Mesenchymal stem cell (in vitro differentiated cells and primary cell): ENCODE measurements at regions not wholly inside any gene's neighbourhood (a gene's known extent, or its start where the extent isn't known, plus 50 kb on each side); places are given as distances from the start of the nearest gene placed in this dataset.
A peak's percentile ranks its signal among the peaks of the same experiment; 100 is the strongest.
"Not testable (repeated sequence)": the region's sequence is repeated elsewhere in the genome, so short reads cannot be mapped to it uniquely, and the experiment has no call there.

ENCODE experiments used
- DNase-seq: peaks from one replicate; pipeline ENCODE4 v3.0.0-alpha.2; 2013
- H2AFZ ChIP-seq: one replicate; pipeline ENCODE4 v1.6.1; 2013; ENCODE audit warnings: low read depth, mild to moderate bottlenecking, control low read depth, inconsistent platforms, low read length, moderate library complexity
- H2AK5ac ChIP-seq: 2 replicates; pipeline ENCODE4 v1.6.1; 2013; ENCODE audit warnings: low read length, moderate library complexity, mild to moderate bottlenecking, inconsistent platforms; ENCODE audit not compliant: severe bottlenecking
- H2BK120ac ChIP-seq: one replicate; pipeline ENCODE4 v1.6.1; 2013; ENCODE audit warnings: low read depth, mild to moderate bottlenecking, inconsistent platforms, low read length, moderate library complexity
- H2BK12ac ChIP-seq, 2 experiments: one replicate each; pipeline ENCODE4 v1.6.1; 2013; ENCODE audit warnings: inconsistent platforms in 2 of 2, low read length in 2 of 2, mild to moderate bottlenecking in 2 of 2, moderate library complexity in 2 of 2, control low read depth in 1 of 2
- H2BK15ac ChIP-seq: one replicate; pipeline ENCODE4 v1.6.1; 2013; ENCODE audit warnings: mild to moderate bottlenecking, low read depth, inconsistent platforms; ENCODE audit not compliant: poor library complexity, severe bottlenecking
- H2BK5ac ChIP-seq: 2 replicates; pipeline ENCODE4 v1.6.1; 2013; ENCODE audit warnings: low read depth, mild to moderate bottlenecking, low read length, control low read depth, inconsistent platforms; ENCODE audit not compliant: poor library complexity, severe bottlenecking
- H3K14ac ChIP-seq, 2 experiments: one replicate each; pipeline ENCODE4 v1.6.1; 2013; ENCODE audit warnings: inconsistent platforms in 2 of 2, low read length in 2 of 2, control low read depth in 1 of 2, mild to moderate bottlenecking in 1 of 2, moderate library complexity in 1 of 2
- H3K18ac ChIP-seq, 2 experiments: one replicate each; pipeline ENCODE4 v1.6.1; 2013; ENCODE audit warnings: inconsistent platforms in 2 of 2, low read length in 2 of 2, control low read depth in 1 of 2, low read depth in 1 of 2, mild to moderate bottlenecking in 1 of 2
- H3K23ac ChIP-seq, 2 experiments: one replicate each; pipeline ENCODE4 v1.6.1; 2013; ENCODE audit warnings: inconsistent platforms in 2 of 2, low read length in 2 of 2, mild to moderate bottlenecking in 2 of 2, moderate library complexity in 2 of 2, control low read depth in 1 of 2
- H3K27ac ChIP-seq: 2 replicates; pipeline ENCODE4 v1.5.1; 2013; ENCODE audit warnings: mild to moderate bottlenecking, moderate library complexity, low read length, control low read depth, inconsistent platforms; ENCODE audit not compliant: poor library complexity, severe bottlenecking
- H3K27me3 ChIP-seq, 2 experiments: 2 replicates each; pipeline versions ENCODE4 v1.6.1 to v1.7.0; 2013; ENCODE audit warnings: low read length in 2 of 2, mild to moderate bottlenecking in 2 of 2, moderate library complexity in 2 of 2, control low read depth in 1 of 2, inconsistent platforms in 1 of 2; ENCODE audit not compliant: control insufficient read depth in 1 of 2, insufficient read depth in 1 of 2
- H3K36me3 ChIP-seq, 2 experiments: 2 replicates each; pipeline versions ENCODE4 v1.6.1 to v1.7.0; 2013; ENCODE audit warnings: low read length in 2 of 2, control low read depth in 1 of 2, inconsistent platforms in 1 of 2, low read depth in 1 of 2, mild to moderate bottlenecking in 1 of 2; ENCODE audit not compliant: insufficient read depth in 2 of 2, control insufficient read depth in 1 of 2
- H3K4ac ChIP-seq, 2 experiments: one replicate each; pipeline ENCODE4 v1.6.1; 2013; ENCODE audit warnings: inconsistent platforms in 2 of 2, low read length in 2 of 2, mild to moderate bottlenecking in 2 of 2, moderate library complexity in 2 of 2, control low read depth in 1 of 2, low read depth in 1 of 2
- H3K4me1 ChIP-seq: 2 replicates; pipeline ENCODE4 v1.6.1; 2013; ENCODE audit warnings: low read depth, low read length, control low read depth; ENCODE audit not compliant: control insufficient read depth, insufficient read depth
- H3K4me2 ChIP-seq: 2 replicates; pipeline ENCODE4 v1.6.1; 2013; ENCODE audit warnings: low read length, mild to moderate bottlenecking, inconsistent platforms; ENCODE audit not compliant: poor library complexity, severe bottlenecking
- H3K4me3 ChIP-seq, 2 experiments: 2 replicates each; pipeline versions ENCODE4 v1.5.1 to v1.7.0; 2013; ENCODE audit warnings: low read length in 2 of 2, mild to moderate bottlenecking in 2 of 2, control low read depth in 1 of 2, low read depth in 1 of 2; ENCODE audit not compliant: insufficient read depth in 1 of 2
- H3K79me1 ChIP-seq: replicated peaks from 2 replicates; pipeline ENCODE4 v1.6.1; 2013; ENCODE audit warnings: mild to moderate bottlenecking, control low read depth, low read length, inconsistent platforms; ENCODE audit not compliant: poor library complexity, severe bottlenecking
- H3K9ac ChIP-seq: 2 replicates; pipeline ENCODE4 v1.7.0; 2013; ENCODE audit warnings: mild to moderate bottlenecking, low read length, moderate library complexity
- H3K9me3 ChIP-seq: 2 replicates; pipeline ENCODE4 v1.7.0; 2013; ENCODE audit warnings: mild to moderate bottlenecking, low read length; ENCODE audit not compliant: control insufficient read depth
- H4K8ac ChIP-seq: one replicate; pipeline ENCODE4 v1.6.1; 2013; ENCODE audit warnings: inconsistent platforms, mild to moderate bottlenecking, low read length, moderate library complexity
- H4K91ac ChIP-seq: one replicate; pipeline ENCODE4 v1.6.1; 2013; ENCODE audit warnings: mild to moderate bottlenecking, low read length, inconsistent platforms
- WGBS: methylation state at CpG from one replicate; pipeline ENCODE4 v1.1.7; 2013; ENCODE audit warnings: mixed read lengths; 5-methylcytosine and 5-hydroxymethylcytosine counted together

DNA sequence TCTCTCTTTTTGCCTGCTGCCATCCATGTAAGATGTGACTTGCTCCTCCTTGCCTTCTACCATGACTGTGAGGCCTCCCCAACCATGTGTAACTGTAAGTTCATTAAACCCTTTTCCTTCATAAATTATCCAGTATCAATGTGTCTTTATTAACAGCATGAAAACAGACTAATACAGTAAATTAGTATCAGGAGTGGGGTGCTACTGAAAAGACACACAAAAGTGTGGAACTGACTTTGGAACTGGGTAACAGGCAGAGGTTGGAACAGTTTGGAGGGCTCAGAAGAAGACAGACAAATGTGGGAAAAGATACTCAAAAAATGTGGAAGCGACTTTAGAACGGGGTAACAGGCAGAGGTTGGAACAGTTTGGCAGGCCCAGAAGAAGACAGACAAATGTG is 189.4 kb downstream of the HTR1B start:
- H3K9me3 ChIP-seq = peaks cover 44% of the 10 kb centered on the region
- H3K4me3 ChIP-seq = no peak overlapping the region
- H3K9ac ChIP-seq = no peak overlapping the region
- no peaks in the 10 kb centered on the region for H3K4me1 ChIP-seq
- no peak overlapping the region for H2BK12ac ChIP-seq
- no peak overlapping the region for H4K91ac ChIP-seq
- H2AK5ac ChIP-seq = no peak overlapping the region
- H2BK5ac ChIP-seq = no peak overlapping the region
- H3K27ac ChIP-seq = no peak overlapping the region
- H3K4ac ChIP-seq = no peak overlapping the region
- no peak overlapping the region for H3K18ac ChIP-seq
- DNase-seq = no peak
- H3K14ac ChIP-seq = no peak overlapping the region
- H3K27me3 ChIP-seq = no peaks in the 10 kb centered on the region
- peaks cover 8% of the 10 kb centered on the region for H3K79me1 ChIP-seq
- H3K23ac ChIP-seq = no peak overlapping the region
- no peak overlapping the region for H2BK15ac ChIP-seq
- no peak overlapping the region for H4K8ac ChIP-seq
- H3K36me3 ChIP-seq = no peaks in the 10 kb centered on the region
- no peak overlapping the region for H2AFZ ChIP-seq
- WGBS = 97% methylated on average over 2 of the region's 2 CpGs
- no peak overlapping the region for H2BK120ac ChIP-seq
- no peak overlapping the region for H3K4me2 ChIP-seq

DNA sequence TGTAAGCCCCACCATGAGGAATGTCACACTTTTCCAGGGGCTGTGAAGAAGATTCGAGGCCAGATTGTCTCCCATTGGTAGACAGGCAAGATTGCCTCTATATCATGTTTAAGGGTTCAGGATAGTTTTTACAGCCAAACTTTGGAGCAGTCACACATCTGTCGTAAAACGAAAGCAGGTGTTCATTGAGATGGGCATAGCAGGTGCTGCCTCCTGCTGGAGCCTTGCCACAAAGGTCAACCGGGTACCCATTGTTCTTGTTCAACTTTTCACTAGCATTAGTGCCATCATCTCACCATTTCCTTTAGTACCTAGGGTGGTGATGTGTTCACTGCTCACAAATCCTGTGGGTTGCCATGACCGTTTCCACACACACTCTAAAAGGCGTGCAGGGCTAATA is 198.3 kb downstream of the HTR1B start:
- H3K18ac ChIP-seq = no peak overlapping the region
- H3K9ac ChIP-seq = no peak overlapping the region
- no peak overlapping the region for H2AFZ ChIP-seq
- H3K27me3 ChIP-seq = no peaks in the 10 kb centered on the region
- H2BK12ac ChIP-seq = no peak overlapping the region
- H3K79me1 ChIP-seq = peaks cover 8% of the 10 kb centered on the region
- no peaks in the 10 kb centered on the region for H3K4me1 ChIP-seq
- no peak overlapping the region for H2AK5ac ChIP-seq
- H2BK15ac ChIP-seq = no peak overlapping the region
- peaks cover 0 to 5% of the 10 kb centered on the region in 2 experiments for H3K36me3 ChIP-seq
- peak overlapping the region; percentile 68 for H4K91ac ChIP-seq
- peak overlapping the region; percentile 22 for H3K4me2 ChIP-seq
- no peak overlapping the region for H2BK120ac ChIP-seq
- H3K4me3 ChIP-seq = no peak overlapping the region
- H3K27ac ChIP-seq = no peak overlapping the region
- H3K4ac ChIP-seq = no peak overlapping the region
- no peak overlapping the region for H3K23ac ChIP-seq
- H2BK5ac ChIP-seq = peak overlapping the region; percentile 70
- 100% methylated on average over 4 of the region's 6 CpGs for WGBS
- H3K9me3 ChIP-seq = peaks cover 6% of the 10 kb centered on the region
- no peak overlapping the region for H4K8ac ChIP-seq
- DNase-seq = no peak
- no peak overlapping the region for H3K14ac ChIP-seq

DNA sequence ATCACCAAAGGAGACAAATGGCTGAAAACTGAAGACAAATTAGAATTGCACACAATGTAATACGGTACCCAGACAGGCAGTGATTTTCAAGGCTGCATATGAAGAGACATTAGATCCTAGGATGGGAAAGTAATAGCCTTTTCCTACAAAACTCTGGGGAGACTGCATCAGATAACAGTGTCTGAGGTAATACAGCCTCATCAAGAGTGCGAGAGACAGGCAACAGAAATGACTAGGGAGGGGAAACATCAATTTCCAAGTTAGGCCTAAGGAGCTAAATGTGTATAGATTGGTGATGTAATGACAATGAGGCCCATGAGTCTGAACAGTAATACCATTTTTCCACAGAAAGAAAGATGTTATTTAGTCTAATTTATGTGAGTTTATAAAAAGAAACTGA is 200.3 kb downstream of the HTR1B start:
- peaks cover 0 to 5% of the 10 kb centered on the region in 2 experiments for H3K36me3 ChIP-seq
- no peak overlapping the region for H3K9ac ChIP-seq
- no peak overlapping the region for H2BK120ac ChIP-seq
- peaks cover 6% of the 10 kb centered on the region for H3K9me3 ChIP-seq
- H3K4ac ChIP-seq = no peak overlapping the region
- H3K27me3 ChIP-seq = no peaks in the 10 kb centered on the region
- H2BK15ac ChIP-seq = no peak overlapping the region
- no peak overlapping the region for H2BK5ac ChIP-seq
- H3K14ac ChIP-seq = no peak overlapping the region
- no peak overlapping the region for H3K27ac ChIP-seq
- no peak overlapping the region for H3K18ac ChIP-seq
- H2BK12ac ChIP-seq = no peak overlapping the region
- H3K4me1 ChIP-seq = no peaks in the 10 kb centered on the region
- 100% methylated on average over 2 of the region's 2 CpGs for WGBS
- H3K4me2 ChIP-seq = no peak overlapping the region
- no peak overlapping the region for H3K23ac ChIP-seq
- no peak overlapping the region for H2AK5ac ChIP-seq
- no peak overlapping the region for H2AFZ ChIP-seq
- no peak overlapping the region for H4K8ac ChIP-seq
- H4K91ac ChIP-seq = no peak overlapping the region
- H3K79me1 ChIP-seq = peaks cover 8% of the 10 kb centered on the region
- DNase-seq = no peak
- no peak overlapping the region for H3K4me3 ChIP-seq

DNA sequence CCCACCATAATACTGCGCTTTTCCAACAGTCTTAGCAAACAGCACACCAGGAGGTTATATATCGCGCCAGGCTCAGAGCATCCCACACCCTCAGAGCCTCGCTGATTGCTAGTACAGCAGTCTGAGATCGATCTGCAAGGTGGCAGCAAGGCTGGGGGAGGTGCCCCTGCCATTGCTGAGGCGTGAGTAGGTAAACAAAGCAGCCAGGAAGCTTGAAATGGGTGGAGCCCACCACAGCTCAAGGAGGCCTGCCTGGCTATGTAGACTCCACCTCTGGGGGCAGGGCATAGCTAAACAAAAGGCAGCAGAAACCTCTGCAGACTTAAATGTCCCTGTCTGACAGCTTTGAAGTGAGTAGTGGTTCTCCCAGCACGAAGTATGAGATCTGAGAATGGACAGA is 211.5 kb downstream of the HTR1B start:
- not testable (repeated sequence) for H2BK120ac ChIP-seq, H3K4me1 ChIP-seq, H2BK15ac ChIP-seq, H3K18ac ChIP-seq, H3K9ac ChIP-seq, H3K23ac ChIP-seq, H4K8ac ChIP-seq, H3K14ac ChIP-seq, H2BK5ac ChIP-seq, H3K79me1 ChIP-seq, H3K27me3 ChIP-seq, H2AK5ac ChIP-seq, H4K91ac ChIP-seq, H3K9me3 ChIP-seq, H3K4me2 ChIP-seq, H3K27ac ChIP-seq, DNase-seq, H2AFZ ChIP-seq, H3K4ac ChIP-seq, H2BK12ac ChIP-seq, H3K36me3 ChIP-seq, H3K4me3 ChIP-seq
- 84% methylated on average over 7 of the region's 7 CpGs for WGBS
